NCI-H1930 (cell line): ENCODE measurements at regions not wholly inside any gene's neighbourhood (a gene's known extent, or its start where the extent isn't known, plus 50 kb on each side); places are given as distances from the start of the nearest gene placed in this dataset.

Experiments used
- DNase-seq, 2 experiments: peaks; one replicate each; lab custom pipeline; 2025; lab: John Stamatoyannopoulos, UW

- DNase-seq: no peak
These were observed 286.0 kb upstream of the ZPLD1 start for GRCh38 chr3:102148598-102149337.

DNA sequence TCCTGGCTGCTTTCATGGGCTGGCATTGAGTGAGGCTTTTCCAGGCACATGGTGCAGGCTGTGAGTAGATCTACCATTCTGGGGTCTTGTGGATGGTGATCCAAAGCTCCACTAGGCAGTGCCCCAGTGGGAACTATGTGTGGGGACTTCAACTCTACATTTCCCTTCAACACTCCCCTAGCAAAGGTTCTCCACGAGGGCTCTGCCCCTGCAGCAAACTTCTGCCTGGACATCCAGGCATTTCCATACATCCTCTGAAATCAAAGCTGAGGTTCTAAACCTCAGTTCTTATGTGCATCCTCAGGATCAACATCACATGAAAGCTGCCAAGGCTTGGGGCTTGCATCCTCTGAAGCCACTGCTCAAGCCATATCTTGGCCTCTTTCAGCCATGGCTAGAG, 282.9 kb upstream of the ZPLD1 start:
- no peak for DNase-seq

DNA sequence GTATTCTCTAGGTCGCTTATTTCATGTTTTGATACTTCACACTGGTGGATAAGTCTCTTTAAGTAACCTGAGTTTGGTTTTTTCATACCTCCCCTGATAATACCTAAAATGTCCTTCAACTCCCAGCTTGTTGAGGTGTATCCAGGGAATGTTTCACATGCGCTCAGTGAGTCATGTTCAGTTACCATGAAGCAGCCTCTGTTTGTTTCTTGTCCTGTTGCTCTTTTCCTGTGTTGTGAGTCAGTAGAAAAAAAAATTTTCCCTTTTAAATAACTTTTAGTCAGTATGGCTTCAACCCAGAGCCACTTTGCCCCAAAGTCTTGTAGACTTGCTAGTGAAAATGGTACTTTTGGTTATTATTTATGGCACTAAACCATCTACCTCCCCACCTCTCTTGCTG, 278.4 kb upstream of the ZPLD1 start:
- no peak for DNase-seq

DNA sequence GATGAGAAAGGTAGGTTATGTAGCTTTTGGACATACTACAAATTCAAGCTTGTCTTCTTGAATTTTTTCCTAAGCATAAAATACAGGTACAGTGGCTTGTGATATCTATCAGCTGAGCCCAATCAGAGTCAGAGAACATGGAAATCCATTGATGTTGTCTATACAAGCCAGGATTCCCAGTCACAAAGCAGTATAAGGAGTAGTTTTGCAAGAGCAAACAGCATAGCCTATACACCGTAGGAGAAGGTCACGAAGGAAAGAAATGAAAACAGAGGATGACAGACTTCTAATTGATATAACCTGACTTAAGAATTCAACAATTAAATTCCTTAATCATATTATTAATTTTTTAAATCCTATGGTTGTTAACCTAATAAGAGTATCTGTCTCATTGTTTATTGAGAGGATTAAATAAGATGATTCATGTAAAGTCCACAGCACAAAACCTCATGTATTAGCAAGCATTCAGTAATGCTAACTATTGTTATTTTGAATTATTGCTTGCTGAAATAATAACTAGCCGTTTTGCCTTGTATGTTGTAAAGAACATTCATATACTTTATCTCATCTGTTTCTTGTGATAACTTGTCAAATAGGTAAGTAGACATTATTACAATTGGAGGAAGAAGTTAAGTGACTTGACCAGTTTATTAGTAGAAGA, 276.6 kb upstream of the ZPLD1 start:
- DNase-seq: no peak

DNA sequence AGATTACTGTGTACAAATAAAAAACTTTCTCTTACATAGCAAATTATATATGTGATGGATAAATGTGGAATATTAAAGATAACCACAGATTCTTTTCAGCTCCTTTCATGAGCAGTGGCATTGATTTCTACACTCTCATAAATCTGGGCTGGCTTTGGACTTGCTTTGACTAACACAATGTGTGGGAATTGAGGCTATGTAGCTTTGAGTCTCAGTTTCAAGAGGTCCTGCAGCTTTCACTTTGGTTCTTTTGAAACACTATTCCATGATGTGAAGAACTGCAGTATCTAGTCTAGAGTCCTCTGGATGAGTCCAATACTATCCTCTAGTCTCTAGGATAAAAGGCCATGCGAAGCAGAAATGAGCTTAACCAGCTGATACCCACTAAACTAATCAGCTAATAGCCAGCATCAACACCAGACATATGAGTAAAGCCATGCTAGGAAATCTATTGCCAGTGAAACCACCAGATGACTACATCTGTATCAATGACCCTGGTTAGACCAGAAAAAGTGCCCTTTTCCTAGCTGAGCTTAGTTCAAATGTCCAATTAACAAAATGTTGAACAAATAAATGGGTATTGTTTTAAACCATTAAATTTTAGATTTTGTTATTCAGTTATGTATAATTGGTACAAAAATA, 274.9 kb upstream of the ZPLD1 start:
- no peak for DNase-seq

GRCh38 chr3:102161384-102162006, 273.3 kb upstream of the ZPLD1 start:
- no peak for DNase-seq

DNA sequence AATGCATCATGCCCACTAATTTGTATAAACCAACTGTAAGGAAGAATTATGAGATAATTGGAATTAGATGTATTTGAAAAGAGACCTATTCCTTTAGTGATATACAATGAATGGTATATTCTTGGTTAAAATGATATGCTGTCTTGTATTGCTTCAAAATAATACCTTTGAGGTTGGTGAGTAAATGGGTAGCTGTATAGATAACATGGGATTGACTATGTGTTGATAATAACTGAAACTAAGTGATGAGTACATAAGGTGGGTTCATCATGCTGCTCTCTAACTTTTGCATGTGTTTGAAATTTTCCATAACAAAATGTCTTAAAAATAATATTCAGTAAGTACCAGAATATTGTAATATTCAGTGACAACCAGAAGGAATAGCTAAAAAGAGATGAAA, 272.6 kb upstream of the ZPLD1 start:
- DNase-seq: no peak

DNA sequence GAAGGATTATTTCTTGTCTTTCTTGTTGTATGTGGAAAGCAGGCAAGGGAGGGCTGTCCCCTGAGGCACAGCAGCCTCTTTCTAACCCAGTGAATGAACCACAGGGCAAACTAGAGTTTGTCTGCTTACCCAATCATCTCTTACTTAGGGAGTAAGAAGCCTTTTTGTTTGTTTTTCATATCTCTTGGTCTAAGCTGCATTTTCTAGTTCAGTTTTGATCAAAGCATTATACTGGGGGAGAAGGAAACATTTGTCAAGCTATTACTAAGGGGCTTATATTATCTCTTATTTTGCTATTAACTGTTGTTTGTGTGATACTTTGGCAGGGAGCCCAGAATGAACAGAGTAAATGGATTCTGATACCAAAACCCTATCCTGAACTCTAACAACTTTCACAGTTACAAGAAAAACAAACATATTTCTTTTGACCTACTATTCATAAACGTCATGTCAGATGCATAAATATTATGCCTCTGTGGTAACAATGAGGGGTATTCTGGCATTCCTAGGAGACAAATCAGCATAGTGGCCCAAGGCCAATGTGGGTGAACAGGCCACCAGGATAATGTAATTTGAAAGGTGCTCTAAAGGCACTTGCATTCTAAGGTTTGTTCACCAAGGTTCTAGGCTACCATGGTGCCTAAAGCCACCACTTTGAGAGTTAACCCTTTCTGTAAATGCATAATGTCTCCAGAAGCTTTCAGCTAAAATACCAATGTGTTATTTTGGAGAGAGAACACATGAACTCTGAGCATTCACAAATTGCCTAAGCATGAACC, 271.6 kb upstream of the ZPLD1 start:
- no peak for DNase-seq

GRCh38 chr3:102163818-102164154, 271.0 kb upstream of the ZPLD1 start:
- no peak for DNase-seq

- no peak for DNase-seq
These were observed 269.4 kb upstream of the ZPLD1 start for GRCh38 chr3:102165367-102165766.

GRCh38 chr3:102169915-102170479, 264.8 kb upstream of the ZPLD1 start:
- no peak for DNase-seq

DNA sequence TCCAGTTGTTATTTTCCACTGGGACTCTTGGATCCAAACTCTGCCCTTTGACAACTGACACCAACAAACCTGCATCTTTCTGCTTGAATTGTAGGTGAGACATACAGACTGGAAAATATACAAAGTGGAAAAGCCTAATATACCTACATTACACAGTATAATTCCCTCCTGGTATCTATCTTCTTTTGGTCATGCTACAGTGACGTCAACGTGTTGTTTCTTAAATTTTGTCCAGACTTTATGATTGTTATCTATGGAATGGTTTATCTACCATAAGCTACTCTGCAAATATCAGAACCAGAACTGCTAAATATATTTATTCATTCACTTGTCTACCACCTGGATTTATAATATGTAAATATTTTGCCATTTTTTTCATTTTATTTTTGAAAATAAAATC, 264.3 kb upstream of the ZPLD1 start:
- DNase-seq: no peak

- peak in 1 of 2 experiments; percentile 28 for DNase-seq
These were observed 260.5 kb upstream of the ZPLD1 start for GRCh38 chr3:102174312-102174712.

DNA sequence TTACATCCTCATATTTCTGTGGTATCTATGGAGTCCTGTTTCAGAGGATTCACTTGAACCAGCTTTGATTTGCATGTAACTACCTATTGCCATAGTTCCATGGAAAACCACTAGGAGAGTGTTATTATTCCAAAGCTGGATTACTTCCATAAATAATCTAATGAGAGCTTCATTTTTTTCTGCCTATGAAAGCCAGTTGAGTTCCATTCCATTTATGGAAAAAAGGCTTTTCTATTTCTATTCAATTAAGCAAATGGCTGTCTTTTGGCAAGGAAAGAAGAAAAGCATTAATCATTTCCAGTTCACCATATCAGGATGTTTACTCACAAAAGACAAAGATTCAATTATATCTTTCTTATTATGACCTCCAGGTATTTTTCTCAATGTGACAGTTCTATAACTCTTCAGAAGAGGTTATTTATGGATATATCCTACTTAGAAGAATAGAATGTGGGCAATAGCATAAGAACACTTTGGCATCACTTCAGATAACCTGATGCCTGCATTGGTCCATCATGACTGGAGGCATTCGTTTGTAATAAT, 259.9 kb upstream of the ZPLD1 start:
- DNase-seq: no peak

- DNase-seq: no peak
These were observed 258.3 kb upstream of the ZPLD1 start for GRCh38 chr3:102176333-102177050.

- DNase-seq: no peak
These were observed 257.6 kb upstream of the ZPLD1 start for GRCh38 chr3:102177075-102177755.

- no peak for DNase-seq
These were observed 256.0 kb upstream of the ZPLD1 start for GRCh38 chr3:102178817-102179216.

DNA sequence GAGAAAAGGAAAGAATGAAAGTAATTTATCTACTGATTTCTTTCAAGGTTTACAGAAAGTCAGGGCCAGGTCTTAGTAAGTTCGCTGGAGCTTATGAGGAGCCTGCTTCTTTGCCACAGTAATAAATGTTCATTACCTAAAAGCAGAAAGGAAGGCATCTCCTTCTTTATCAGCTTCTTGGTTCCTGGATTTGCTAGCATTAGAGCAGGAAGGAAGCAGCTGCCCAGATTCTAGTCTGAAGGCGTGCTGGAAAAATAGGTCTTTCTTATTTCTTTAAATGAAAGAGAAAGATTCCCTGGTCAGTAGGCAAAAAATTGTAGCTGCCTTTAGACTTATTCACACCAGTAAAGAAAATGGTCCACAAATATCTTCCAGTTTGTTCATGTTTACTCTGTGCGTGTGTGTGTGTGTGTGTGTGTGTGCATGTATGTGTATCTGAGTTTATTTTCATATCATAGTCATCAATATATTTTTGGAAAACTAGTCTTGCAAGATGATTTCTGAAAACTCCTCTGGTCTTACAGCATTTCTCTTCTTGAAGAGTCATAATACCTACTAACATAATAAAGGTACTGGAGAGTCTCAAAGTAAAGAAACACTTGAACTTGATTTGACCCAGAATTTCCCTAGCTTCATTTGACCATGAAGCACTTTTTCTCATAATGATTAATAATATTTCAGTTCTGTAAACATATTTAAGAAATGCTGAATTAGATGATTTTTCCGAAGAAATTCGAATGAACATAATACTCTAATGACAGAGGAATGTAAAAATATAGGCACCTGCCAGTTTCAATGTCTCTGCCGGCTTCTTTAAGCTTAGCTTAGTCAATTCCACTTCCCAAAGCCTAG, 255.3 kb upstream of the ZPLD1 start:
- no peak for DNase-seq

- no peak for DNase-seq
These were observed 254.4 kb upstream of the ZPLD1 start for GRCh38 chr3:102180280-102180931.
